CD4-positive, CD25-positive, alpha-beta regulatory T cell (primary cell): ENCODE measurements at regions not wholly inside any gene's neighbourhood (a gene's known extent, or its start where the extent isn't known, plus 50 kb on each side); places are given as distances from the start of the nearest gene placed in this dataset.
"Not testable (repeated sequence)": the region's sequence is repeated elsewhere in the genome, so short reads cannot be mapped to it uniquely, and the experiment has no call there.

ENCODE experiments used
- ATAC-seq, 2 donors: fragments of 150-1000 bp; cut with Tn5 transposase; one replicate each; pipeline ENCODE4 v1.10.0; 2021; ENCODE audit warnings: low read depth in 2 of 2, moderate number of reproducible peaks in 2 of 2, moderate library complexity in 1 of 2
- DNase-seq, 3 donors: peaks; one replicate each; pipeline versions ENCODE4 v3.0.0 to v3.0.0-alpha.2; 2012 to 2022; ENCODE audit warnings: mixed read lengths in 1 of 3
- H3K27ac ChIP-seq: one replicate; pipeline ENCODE4 v1.7.0; 2013; ENCODE audit warnings: mild to moderate bottlenecking, low read length; ENCODE audit not compliant: insufficient read depth, poor library complexity, severe bottlenecking
- H3K27me3 ChIP-seq: one replicate; pipeline ENCODE4 v1.7.0; 2013; ENCODE audit warnings: low read length; ENCODE audit not compliant: control insufficient read depth, insufficient read depth
- H3K36me3 ChIP-seq: one replicate; pipeline ENCODE4 v1.7.0; 2013; ENCODE audit warnings: mild to moderate bottlenecking, low read length, moderate library complexity; ENCODE audit not compliant: control insufficient read depth, insufficient read depth
- H3K4me1 ChIP-seq: 2 replicates; pipeline ENCODE4 v1.7.0; 2013; ENCODE audit warnings: mild to moderate bottlenecking, low read length; ENCODE audit not compliant: insufficient read depth, control insufficient read depth, poor library complexity, severe bottlenecking
- H3K4me3 ChIP-seq: one replicate; pipeline ENCODE4 v1.7.0; 2013; ENCODE audit warnings: low read depth, mild to moderate bottlenecking, low read length, moderate library complexity
- H3K9me3 ChIP-seq, 2 experiments: 1 replicate in 1 of 2; 2 replicates in 1 of 2; pipeline ENCODE4 v1.7.0; 2013; ENCODE audit warnings: low read length in 2 of 2, mild to moderate bottlenecking in 1 of 2, moderate library complexity in 1 of 2; ENCODE audit not compliant: control insufficient read depth in 2 of 2
- H3K27ac Mint-ChIP-seq, 3 donors: one replicate each; pipeline ENCODE4 v1.8.0; 2020 to 2022; ENCODE audit warnings: mild to moderate bottlenecking in 3 of 3, mixed read lengths in 3 of 3, moderate library complexity in 2 of 3
- H3K27me3 Mint-ChIP-seq: one replicate; pipeline ENCODE4 v1.8.0; 2022; ENCODE audit warnings: mild to moderate bottlenecking, mixed read lengths
- H3K36me3 Mint-ChIP-seq: one replicate; pipeline ENCODE4 v1.8.0; 2020; ENCODE audit warnings: mixed read lengths
- H3K4me1 Mint-ChIP-seq, 4 donors: one replicate each; pipeline ENCODE4 v1.8.0; 2020 to 2022; ENCODE audit warnings: mixed read lengths in 4 of 4, mild to moderate bottlenecking in 1 of 4
- H3K4me3 Mint-ChIP-seq, 4 donors: one replicate each; pipeline ENCODE4 v1.8.0; 2020 to 2022; ENCODE audit warnings: mild to moderate bottlenecking in 4 of 4, mixed read lengths in 4 of 4, moderate library complexity in 3 of 4
- H3K9me3 Mint-ChIP-seq, 7 donors: one replicate each; pipeline ENCODE4 v1.8.0; 2020 to 2022; ENCODE audit warnings: mixed read lengths in 7 of 7, mild to moderate bottlenecking in 3 of 7, moderate library complexity in 2 of 7

DNA sequence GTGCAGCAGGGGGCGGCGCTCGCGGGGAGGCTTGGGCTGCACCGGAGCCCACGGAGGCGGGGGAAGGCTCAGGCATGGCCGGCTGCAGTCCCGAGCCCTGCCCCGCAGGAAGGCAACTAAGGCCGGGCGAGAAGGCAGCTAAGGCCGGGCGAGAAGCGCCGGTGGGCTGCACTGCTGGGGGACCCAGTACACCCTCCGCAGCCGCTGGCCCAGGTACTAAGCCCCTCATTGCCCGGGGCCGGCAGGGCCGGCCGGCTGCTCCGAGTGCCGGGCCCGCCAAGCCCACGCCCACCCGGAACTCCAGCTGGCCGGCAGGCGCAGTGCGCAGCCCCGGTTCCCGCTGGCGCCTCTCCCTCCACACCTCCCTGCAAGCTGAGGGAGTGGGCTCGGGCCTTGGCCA lies 150.0 kb downstream of the SMIM20 start:
- not testable (repeated sequence) for H3K4me1 Mint-ChIP-seq, H3K4me1 ChIP-seq, DNase-seq, H3K9me3 ChIP-seq, H3K36me3 ChIP-seq, H3K27me3 ChIP-seq, H3K27ac Mint-ChIP-seq, H3K27ac ChIP-seq, H3K4me3 Mint-ChIP-seq, H3K4me3 ChIP-seq, H3K9me3 Mint-ChIP-seq, H3K36me3 Mint-ChIP-seq, ATAC-seq, H3K27me3 Mint-ChIP-seq

GRCh38 chr4:26065833-26066232 lies 151.8 kb downstream of the SMIM20 start:
- Mint-ChIP-seq H3K4me3 (no peak overlapping the region), H3K27ac (no peak overlapping the region), H3K36me3 (no peaks in the 10 kb centered on the region), H3K27me3 (peaks cover 10% of the 10 kb centered on the region), H3K4me1 (peaks cover 0 to 2% (median 0%) of the 10 kb centered on the region in 4 donors), H3K9me3 (no peaks in the 10 kb centered on the region)
- ATAC-seq: no peak
- Histone ChIP-seq H3K27ac (no peak overlapping the region), H3K27me3 (no peaks in the 10 kb centered on the region), H3K36me3 (no peaks in the 10 kb centered on the region), H3K9me3 (no peaks in the 10 kb centered on the region), H3K4me3 (no peak overlapping the region), H3K4me1 (no peaks in the 10 kb centered on the region)
- no peak for DNase-seq

DNA sequence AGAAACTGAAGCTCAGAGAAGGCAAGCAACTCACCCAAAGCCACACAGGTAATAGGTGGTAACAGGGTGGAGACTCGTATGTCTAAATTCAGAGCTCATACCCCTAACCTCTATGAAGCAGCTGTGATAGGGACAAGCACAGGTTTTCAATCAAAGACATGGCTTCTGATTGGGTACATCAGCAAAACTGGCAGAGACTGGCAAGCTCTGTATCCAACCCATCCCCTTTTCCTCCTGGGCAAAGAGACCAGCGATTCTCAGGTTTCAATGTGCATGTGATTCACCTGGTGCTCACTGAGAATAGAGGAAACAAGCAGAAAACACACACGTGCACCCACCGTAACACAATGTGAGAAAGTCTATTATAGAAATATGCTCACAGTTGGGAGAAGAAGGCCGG lies 153.0 kb downstream of the SMIM20 start:
- Mint-ChIP-seq H3K9me3 (no peaks in the 10 kb centered on the region), H3K27ac (no peak overlapping the region), H3K4me3 (no peak overlapping the region), H3K27me3 (peaks cover 10% of the 10 kb centered on the region), H3K4me1 (peaks cover 0 to 2% (median 0%) of the 10 kb centered on the region in 4 donors), H3K36me3 (no peaks in the 10 kb centered on the region)
- DNase-seq: no peak
- H3K9me3 ChIP-seq: no peaks in the 10 kb centered on the region
- H3K4me1 ChIP-seq: no peaks in the 10 kb centered on the region
- no peak overlapping the region for H3K4me3 ChIP-seq
- no peak for ATAC-seq
- H3K27me3 ChIP-seq: no peaks in the 10 kb centered on the region
- no peak overlapping the region for H3K27ac ChIP-seq
- H3K36me3 ChIP-seq: no peaks in the 10 kb centered on the region

DNA sequence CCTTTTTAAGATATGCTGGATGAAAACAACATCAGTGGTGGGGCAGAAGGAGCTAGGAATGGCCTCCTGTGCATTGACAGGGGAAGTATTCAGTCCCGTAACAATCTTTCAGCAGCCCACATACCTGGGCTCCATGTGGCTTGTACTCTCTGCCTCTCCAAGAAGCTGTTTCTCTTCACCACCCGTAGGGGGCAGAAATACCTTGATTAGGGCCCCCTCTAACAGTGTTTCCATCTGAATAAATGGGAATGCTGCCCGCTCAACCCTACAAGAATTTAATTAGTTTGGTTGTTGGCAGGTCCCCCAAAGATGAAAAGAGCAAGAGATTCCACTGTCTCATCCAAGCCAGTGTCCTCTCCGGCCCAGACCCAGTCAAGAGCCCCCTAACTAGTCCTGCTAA lies 155.2 kb downstream of the SMIM20 start:
- DNase-seq (peak in 1 of 3 donors; percentile 16), ATAC-seq (no peak)
- Histone ChIP-seq H3K4me1 (no peaks in the 10 kb centered on the region), H3K36me3 (no peaks in the 10 kb centered on the region), H3K27ac (no peak overlapping the region), H3K27me3 (no peaks in the 10 kb centered on the region), H3K9me3 (no peaks in the 10 kb centered on the region), H3K4me3 (no peak overlapping the region)
- peaks cover 0 to 2% (median 0%) of the 10 kb centered on the region in 7 donors for H3K9me3 Mint-ChIP-seq
- peaks cover 10% of the 10 kb centered on the region for H3K27me3 Mint-ChIP-seq
- no peak overlapping the region for H3K27ac Mint-ChIP-seq
- H3K4me3 Mint-ChIP-seq: no peak overlapping the region
- H3K36me3 Mint-ChIP-seq: no peaks in the 10 kb centered on the region
- peaks cover under 1 to 6% (median 3%) of the 10 kb centered on the region in 4 donors for H3K4me1 Mint-ChIP-seq

GRCh38 chr4:26071688-26072087 lies 157.7 kb downstream of the SMIM20 start:
- no peaks in the 10 kb centered on the region for H3K36me3 ChIP-seq
- H3K4me1 ChIP-seq: peaks cover 10% of the 10 kb centered on the region
- ATAC-seq (no peak), DNase-seq (no peak)
- no peaks in the 10 kb centered on the region for H3K9me3 ChIP-seq
- H3K27me3 ChIP-seq: no peaks in the 10 kb centered on the region
- Mint-ChIP-seq H3K27ac (no peak overlapping the region), H3K4me3 (no peak overlapping the region), H3K9me3 (peaks cover 0 to 2% (median 0%) of the 10 kb centered on the region in 7 donors), H3K36me3 (no peaks in the 10 kb centered on the region), H3K4me1 (peaks cover 14 to 31% (median 24%) of the 10 kb centered on the region in 4 donors), H3K27me3 (peaks cover 5% of the 10 kb centered on the region)
- no peak overlapping the region for H3K4me3 ChIP-seq
- H3K27ac ChIP-seq: no peak overlapping the region

DNA sequence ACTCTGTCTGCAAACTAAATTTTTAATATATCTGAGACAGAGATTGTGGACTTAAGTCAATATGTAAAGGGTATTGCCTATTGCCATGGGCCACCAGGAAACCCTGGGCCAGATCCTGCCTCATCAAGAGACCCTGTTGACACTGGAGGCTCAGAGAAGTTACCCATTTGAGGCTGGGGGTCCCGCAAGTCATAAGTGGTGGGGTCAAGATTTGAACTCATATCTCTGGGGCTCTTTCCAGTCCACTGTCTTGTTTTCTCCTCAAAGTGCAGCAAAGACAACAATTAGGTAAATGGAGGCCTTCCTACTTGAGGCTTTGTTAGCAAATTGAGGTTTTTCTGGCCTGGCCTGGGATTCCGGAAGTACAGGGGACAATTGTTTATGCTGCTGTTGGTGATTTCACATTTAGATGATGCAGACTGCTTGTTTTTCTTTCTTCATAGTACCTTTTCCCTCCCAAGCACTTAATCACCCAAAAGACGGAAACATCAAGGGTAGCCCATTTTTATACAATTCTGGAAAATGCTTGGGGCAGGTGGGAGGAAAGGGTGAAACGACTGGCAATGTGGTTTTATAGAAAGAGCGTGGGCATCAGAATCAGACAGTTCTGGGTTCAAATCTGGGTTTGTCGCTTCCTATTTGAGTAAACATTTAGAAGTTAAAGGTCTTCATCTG lies 160.0 kb downstream of the SMIM20 start:
- H3K36me3 ChIP-seq: no peaks in the 10 kb centered on the region
- no peak overlapping the region for H3K4me3 ChIP-seq
- no peaks in the 10 kb centered on the region for H3K36me3 Mint-ChIP-seq
- ATAC-seq (no peak), DNase-seq (no peak)
- H3K4me1 Mint-ChIP-seq: peaks cover 14 to 31% (median 27%) of the 10 kb centered on the region in 4 donors
- H3K27ac Mint-ChIP-seq: peak overlapping the region; percentile 33 to 70 (median 62)
- no peak overlapping the region for H3K27ac ChIP-seq
- peaks cover 0 to 2% (median 0%) of the 10 kb centered on the region in 7 donors for H3K9me3 Mint-ChIP-seq
- peak overlapping the region in 2 of 4 donors; percentile 16 to 37 for H3K4me3 Mint-ChIP-seq
- no peaks in the 10 kb centered on the region for H3K9me3 ChIP-seq
- H3K27me3 Mint-ChIP-seq: no peaks in the 10 kb centered on the region
- no peaks in the 10 kb centered on the region for H3K27me3 ChIP-seq
- peaks cover 10% of the 10 kb centered on the region for H3K4me1 ChIP-seq

DNA sequence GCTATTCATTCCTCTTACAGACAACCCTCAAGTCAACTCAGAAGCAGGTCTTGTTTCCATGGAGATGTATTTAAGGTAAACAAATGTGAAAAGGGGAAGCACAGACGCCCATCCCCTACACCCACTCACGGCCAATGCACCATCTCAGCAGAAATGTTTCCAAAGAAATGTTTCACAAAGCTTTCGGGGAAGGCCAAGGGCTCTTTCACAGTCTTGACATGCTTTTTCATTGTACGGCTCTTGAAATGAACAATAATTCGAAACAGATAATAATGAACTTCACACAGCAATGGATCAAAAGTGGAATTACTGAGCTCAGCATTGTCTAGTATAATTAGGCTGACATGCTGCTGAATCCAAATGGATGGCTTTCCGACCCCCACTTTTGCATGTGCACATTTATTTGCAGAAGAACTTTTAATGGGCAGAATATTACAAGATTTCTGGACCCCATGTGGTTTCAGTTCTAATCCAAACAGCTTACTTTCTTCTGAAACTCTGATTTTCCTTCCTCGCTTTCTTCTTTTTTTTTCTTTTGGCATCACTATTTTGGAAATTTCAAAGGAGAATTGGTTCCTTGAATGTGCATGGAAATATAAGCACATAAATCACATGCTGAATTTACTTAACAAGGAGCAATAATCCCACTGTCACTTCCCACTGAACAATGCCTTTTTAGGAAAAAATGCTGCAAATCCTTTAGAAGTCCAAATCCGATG lies 160.9 kb downstream of the SMIM20 start:
- Histone ChIP-seq H3K4me1 (peaks cover 10% of the 10 kb centered on the region), H3K27me3 (no peaks in the 10 kb centered on the region), H3K4me3 (peak overlapping the region; percentile 17), H3K9me3 (no peaks in the 10 kb centered on the region), H3K27ac (no peak overlapping the region), H3K36me3 (no peaks in the 10 kb centered on the region)
- peak overlapping the region in 2 of 4 donors; percentile 24 to 37 for H3K4me3 Mint-ChIP-seq
- H3K9me3 Mint-ChIP-seq: peaks cover 0 to 2% (median 0%) of the 10 kb centered on the region in 7 donors
- H3K27me3 Mint-ChIP-seq: no peaks in the 10 kb centered on the region
- peak overlapping the region; percentile 33 to 70 (median 62) for H3K27ac Mint-ChIP-seq
- peak; percentile 45 to 52 for ATAC-seq
- peak in 1 of 3 donors; percentile 43 for DNase-seq
- no peaks in the 10 kb centered on the region for H3K36me3 Mint-ChIP-seq
- H3K4me1 Mint-ChIP-seq: peaks cover 14 to 31% (median 27%) of the 10 kb centered on the region in 4 donors
